Right cardiac atrium (tissue), 5 donors: ENCODE measurements at regions not wholly inside any gene's neighbourhood (a gene's known extent, or its start where the extent isn't known, plus 50 kb on each side); places are given as distances from the start of the nearest gene placed in this dataset.
A peak's percentile ranks its signal among the peaks of the same experiment; 100 is the strongest.

ENCODE experiments used
- ATAC-seq, 2 donors: fragments of 200-7000 bp; cut with Tn5 transposase; one replicate each; pipeline versions ENCODE4 v1.8.0 to v1.9.1; 2020; ENCODE audit warnings: moderate library complexity in 2 of 2, mild to moderate bottlenecking in 1 of 2
- DNase-seq, 3 donors: peaks; one replicate each; pipeline ENCODE4 v3.0.0-alpha.2; 2020
- H3K27ac ChIP-seq: one replicate; pipeline ENCODE4 v1.5.1; 2013; ENCODE audit warnings: mild to moderate bottlenecking, low read length, control low read depth, moderate library complexity
- H3K27me3 ChIP-seq: one replicate; pipeline ENCODE4 v1.6.1; 2013; ENCODE audit not compliant: control insufficient read depth, insufficient read depth
- H3K4me1 ChIP-seq: one replicate; pipeline ENCODE4 v1.6.1; 2013; ENCODE audit warnings: low read length; ENCODE audit not compliant: control insufficient read depth, insufficient read depth
- H3K4me3 ChIP-seq: one replicate; pipeline ENCODE4 v1.5.1; 2013; ENCODE audit warnings: low read length, control low read depth
- H3K9me3 ChIP-seq: one replicate; pipeline ENCODE4 v1.6.1; 2013; ENCODE audit warnings: low read length; ENCODE audit not compliant: control insufficient read depth
- WGBS: extraction: QIAGEN DNeasy Blood & Tissue Kit; methylation state at CpG from one replicate; pipeline ENCODE4 v1.1.7; 2013; 5-methylcytosine and 5-hydroxymethylcytosine counted together
- intact Hi-C, 4 donors: fragments of 100-400 bp; cut with DNase I; formaldehyde crosslinking; loops; one replicate each; pipeline versions ENCODE4 v1.11.0 to v1.14.0; 2022 to 2023
- donor health status: healthy with polysubstance abuse.
- donor health status: DM: no; HTN: yes; CAD: no.
- donor health status: DM: no; HTN: no; CAD: no.
- donor health status: DM: no; HTN: yes; CAD: no; lungs with severe emphysema.
- donor health status: DM: yes; HTN: yes; CAD: no.

DNA sequence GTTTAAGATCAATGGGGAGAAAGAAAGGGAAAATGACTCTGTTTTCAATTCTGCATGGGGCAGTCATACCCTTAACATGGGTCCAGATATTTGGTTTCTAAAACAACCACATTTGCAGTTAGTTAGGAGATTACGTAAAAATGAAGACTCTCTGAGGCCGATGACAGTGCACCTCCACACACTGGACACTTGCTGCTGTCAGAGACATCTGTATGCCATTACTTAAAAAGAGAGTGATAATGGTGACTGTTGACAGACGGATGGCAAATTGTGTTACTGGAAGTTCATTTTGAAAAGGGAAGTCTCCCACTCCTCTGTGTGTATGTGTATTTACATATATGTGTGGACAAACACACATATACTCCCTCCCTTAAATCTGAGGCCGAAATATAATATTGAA lies 304.5 kb upstream of the SEMA6D start:
- WGBS, result 84% methylated on average over 4 of the region's 4 CpGs
- Histone ChIP-seq H3K27ac (no peak overlapping the region), H3K9me3 (no peaks in the 10 kb centered on the region), H3K4me3 (no peak overlapping the region), H3K27me3 (no peaks in the 10 kb centered on the region), H3K4me1 (peaks cover 1% of the 10 kb centered on the region)
- ATAC-seq (peak in 1 of 2 donors; percentile 29), DNase-seq (no peak)
- intact Hi-C loops, result no loop called here

DNA sequence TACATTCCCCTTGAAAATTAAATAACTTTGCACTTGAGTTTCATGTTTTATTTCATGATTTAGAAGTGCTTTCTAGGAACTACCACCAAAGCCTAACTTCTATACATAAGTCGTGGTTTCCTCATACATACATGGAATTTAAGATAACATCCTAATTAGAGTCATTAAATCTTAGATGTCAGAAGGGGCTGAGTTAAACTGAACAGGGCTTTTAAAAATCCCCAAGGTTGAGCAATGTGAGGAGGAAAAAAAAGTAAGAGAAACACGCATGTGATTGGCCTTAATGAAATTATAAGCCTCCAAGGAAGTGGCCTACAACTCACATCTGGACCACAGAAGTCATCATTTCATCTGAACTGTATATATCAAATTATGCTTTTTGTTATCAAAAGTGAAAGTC lies 303.1 kb upstream of the SEMA6D start:
- H3K4me1 ChIP-seq, result peaks cover 1% of the 10 kb centered on the region
- DNase-seq, result no peak

DNA sequence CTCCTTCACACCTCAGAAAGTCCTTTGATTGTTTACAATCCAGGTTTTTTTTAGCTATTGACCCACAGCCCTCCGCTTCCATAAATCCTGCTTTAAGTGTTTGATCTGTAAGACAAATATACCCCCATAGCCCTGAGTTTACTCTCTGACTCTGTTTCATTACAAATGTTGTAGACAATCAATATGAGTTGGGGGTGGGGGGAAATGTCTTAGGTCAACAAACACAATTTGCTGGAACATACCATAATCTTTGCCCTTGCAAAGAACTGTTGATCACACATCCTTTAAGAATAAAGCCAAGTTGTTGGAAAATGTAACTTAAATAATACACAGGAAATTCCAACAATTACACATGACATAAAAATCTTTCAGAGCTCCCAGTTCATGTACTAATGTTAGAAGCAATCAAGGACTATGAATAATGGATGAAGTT lies 301.8 kb upstream of the SEMA6D start:
- ATAC-seq (no peak), DNase-seq (no peak)
- Histone ChIP-seq H3K27me3 (no peaks in the 10 kb centered on the region), H3K4me3 (no peak overlapping the region), H3K4me1 (peaks cover 1% of the 10 kb centered on the region), H3K9me3 (no peaks in the 10 kb centered on the region), H3K27ac (no peak overlapping the region)
- intact Hi-C loops, result no loop called here
- 95% methylated on average over 1 of the region's 1 CpG for WGBS

More for the DNA sequence above, 303.1 kb upstream of the SEMA6D start:
- no peak for ATAC-seq
- intact Hi-C loops, result no loop called here
- Histone ChIP-seq H3K27me3 (no peaks in the 10 kb centered on the region), H3K9me3 (no peaks in the 10 kb centered on the region), H3K4me3 (no peak overlapping the region), H3K27ac (no peak overlapping the region)
- 80% methylated on average over 2 of the region's 2 CpGs for WGBS

DNA sequence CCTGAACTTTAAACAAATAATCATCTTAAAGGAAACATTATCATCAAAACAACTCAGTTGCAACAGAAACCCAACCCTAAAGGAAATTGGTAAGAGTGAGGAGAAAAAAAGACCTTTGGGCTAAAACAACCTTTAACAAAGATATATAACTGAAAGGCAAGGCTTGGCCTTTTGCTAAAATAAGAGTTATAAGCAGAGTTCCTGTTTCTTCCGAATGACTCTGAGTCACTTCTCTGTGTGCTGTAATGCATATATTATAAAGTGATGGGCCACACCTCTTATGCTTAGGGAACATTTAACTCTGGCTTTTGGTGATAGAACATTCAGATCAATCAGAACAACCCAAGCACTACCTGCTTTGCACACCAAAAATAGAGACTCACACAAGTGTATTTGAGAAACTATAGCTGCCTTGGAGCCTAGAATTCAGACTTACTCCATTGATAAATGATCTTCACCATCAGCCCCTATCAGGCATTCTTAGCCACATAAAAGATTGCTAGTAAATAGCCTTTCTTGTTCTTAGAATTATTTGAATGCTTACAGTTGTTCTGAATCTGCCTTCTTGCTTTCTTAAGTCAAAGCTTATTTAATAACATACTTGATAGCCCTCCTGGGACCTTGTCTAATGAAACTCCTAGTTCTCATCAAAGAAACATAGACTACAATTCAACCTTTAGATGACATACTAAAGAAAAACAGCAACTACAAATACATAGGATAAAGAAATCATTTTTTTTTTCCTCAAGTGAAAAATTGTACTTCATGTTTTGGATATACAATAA lies 294.2 kb upstream of the SEMA6D start:
- 46% methylated on average over 1 of the region's 1 CpG for WGBS

DNA sequence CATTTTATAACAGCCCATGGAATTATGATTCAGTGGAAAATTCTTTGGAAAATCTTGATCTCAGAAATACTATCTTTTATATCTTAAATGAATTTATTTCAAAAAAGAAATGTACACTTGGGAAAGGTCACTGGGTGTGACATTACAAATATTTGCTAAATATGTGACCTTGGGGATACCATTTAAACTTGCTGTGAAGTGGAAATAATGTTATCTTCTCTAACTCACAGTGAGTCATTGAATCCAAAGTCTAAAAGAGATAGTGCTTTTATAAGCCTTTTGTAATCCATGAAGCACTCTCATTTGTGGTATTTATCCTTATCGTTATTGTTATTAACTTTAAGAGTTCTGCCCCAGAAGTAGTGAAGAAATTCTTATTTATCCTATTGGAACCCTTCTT lies 289.8 kb upstream of the SEMA6D start:
- DNase-seq, result no peak
- WGBS, result 71% methylated on average over 1 of the region's 1 CpG
- no peak overlapping the region for H3K4me3 ChIP-seq
- no peaks in the 10 kb centered on the region for H3K4me1 ChIP-seq
- intact Hi-C loops, result no loop called here
- no peak for ATAC-seq
- no peak overlapping the region for H3K27ac ChIP-seq
- no peaks in the 10 kb centered on the region for H3K9me3 ChIP-seq
- no peaks in the 10 kb centered on the region for H3K27me3 ChIP-seq

More for the DNA sequence above, 294.2 kb upstream of the SEMA6D start:
- Histone ChIP-seq H3K4me3 (no peak overlapping the region), H3K9me3 (no peaks in the 10 kb centered on the region), H3K27ac (no peak overlapping the region), H3K27me3 (no peaks in the 10 kb centered on the region), H3K4me1 (no peaks in the 10 kb centered on the region)
- intact Hi-C loops, result no loop called here
- ATAC-seq, result no peak
- DNase-seq, result no peak

DNA sequence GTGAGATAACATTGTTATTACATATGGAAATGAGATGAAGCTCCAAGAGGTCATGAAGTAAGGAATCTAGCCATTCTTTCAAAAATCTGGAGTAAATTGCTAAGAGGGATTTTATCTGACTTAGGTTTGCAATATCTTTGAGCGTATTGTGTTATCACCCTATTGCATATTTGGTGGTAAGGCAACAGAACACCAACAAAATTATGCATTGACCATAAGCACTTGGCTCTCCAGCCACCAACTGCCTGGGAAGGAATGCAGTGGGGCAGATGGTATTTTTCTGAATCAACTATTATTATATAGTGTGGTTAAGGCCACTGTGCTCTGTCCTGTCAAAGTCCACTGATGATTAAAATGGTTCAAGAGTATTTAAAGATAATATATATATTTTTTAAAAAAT lies 287.9 kb upstream of the SEMA6D start:
- Histone ChIP-seq H3K27me3 (no peaks in the 10 kb centered on the region), H3K4me3 (no peak overlapping the region), H3K9me3 (no peaks in the 10 kb centered on the region), H3K27ac (no peak overlapping the region), H3K4me1 (no peaks in the 10 kb centered on the region)
- intact Hi-C loops, result no loop called here
- ATAC-seq, result no peak
- WGBS, result 95% methylated on average over 1 of the region's 1 CpG
- no peak for DNase-seq

DNA sequence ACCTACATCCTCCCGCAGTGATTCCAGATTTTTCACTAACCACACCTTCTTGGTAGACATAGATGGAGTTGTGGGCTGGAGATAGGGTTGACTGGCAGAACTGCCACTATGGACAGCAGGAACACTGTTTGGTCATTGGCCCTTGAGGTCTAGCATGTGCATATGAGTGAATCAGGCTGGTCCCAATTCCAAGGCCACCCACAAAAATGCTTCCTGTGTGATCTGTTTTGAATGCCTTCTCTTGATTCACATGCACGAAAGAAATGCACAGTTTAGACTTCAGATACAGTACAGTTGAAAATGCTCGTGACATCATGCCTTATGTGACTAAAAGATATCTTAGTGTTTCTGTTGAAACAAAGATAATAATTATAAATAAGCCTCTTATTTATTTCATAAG lies 285.8 kb upstream of the SEMA6D start:
- 87% methylated on average over 3 of the region's 3 CpGs for WGBS
- H3K4me1 ChIP-seq, result no peaks in the 10 kb centered on the region
- no peak overlapping the region for H3K27ac ChIP-seq
- H3K4me3 ChIP-seq, result no peak overlapping the region
- ATAC-seq (no peak), DNase-seq (no peak)
- intact Hi-C loops, result no loop called here
- H3K27me3 ChIP-seq, result no peaks in the 10 kb centered on the region
- H3K9me3 ChIP-seq, result no peaks in the 10 kb centered on the region

GRCh38 chr15:47432826-47433225 lies 284.5 kb upstream of the SEMA6D start:
- Histone ChIP-seq H3K9me3 (no peaks in the 10 kb centered on the region), H3K27me3 (no peaks in the 10 kb centered on the region), H3K4me3 (no peak overlapping the region), H3K27ac (no peak overlapping the region), H3K4me1 (no peaks in the 10 kb centered on the region)
- intact Hi-C loops, result no loop called here
- ATAC-seq, result no peak
- DNase-seq, result no peak

DNA sequence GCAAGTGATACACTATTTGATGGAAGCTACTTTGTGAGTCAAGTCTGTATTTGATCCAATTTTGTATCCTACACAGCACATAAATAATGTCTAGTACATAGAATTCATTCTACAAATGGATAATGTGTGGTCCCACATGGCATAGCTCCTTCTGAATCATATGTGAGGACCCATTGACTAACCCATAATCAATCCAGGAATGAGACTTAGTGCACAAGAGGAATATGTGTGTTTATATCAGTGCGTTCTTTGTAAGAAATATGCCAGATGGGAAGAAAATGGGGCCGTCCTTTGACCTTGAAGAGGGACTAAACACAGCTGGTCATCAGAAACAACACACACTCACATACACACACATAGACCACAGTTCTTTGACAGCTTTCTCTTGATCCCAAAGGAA lies 282.7 kb upstream of the SEMA6D start:
- DNase-seq, result no peak
- intact Hi-C loops, result no loop called here
- H3K27ac ChIP-seq, result no peak overlapping the region
- no peak for ATAC-seq
- no peak overlapping the region for H3K4me3 ChIP-seq
- WGBS, result 96% methylated on average over 2 of the region's 2 CpGs
- H3K27me3 ChIP-seq, result no peaks in the 10 kb centered on the region
- H3K4me1 ChIP-seq, result no peaks in the 10 kb centered on the region
- H3K9me3 ChIP-seq, result no peaks in the 10 kb centered on the region

DNA sequence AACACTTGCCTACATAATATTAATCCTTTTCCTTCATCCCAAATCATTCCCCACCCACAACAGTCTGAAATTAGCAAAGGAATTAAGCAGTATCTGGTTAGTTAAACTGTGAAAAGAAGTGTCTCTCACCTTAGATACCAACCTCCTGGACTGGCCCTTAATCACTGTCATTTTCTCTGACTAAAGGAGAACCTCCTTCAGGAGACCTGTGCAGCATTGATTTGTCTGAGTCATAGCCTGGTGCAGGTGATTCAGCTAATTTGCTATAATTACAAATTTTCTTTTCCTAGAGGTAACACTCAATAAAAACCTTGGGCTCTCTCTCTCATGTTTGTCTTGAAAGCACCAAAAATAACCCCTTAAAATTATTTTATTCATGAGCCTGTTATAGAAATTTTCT lies 279.8 kb upstream of the SEMA6D start:
- H3K4me3 ChIP-seq, result no peak overlapping the region
- intact Hi-C loops, result no loop called here

GRCh38 chr15:47439146-47440111 lies 277.9 kb upstream of the SEMA6D start:
- H3K27ac ChIP-seq, result peak overlapping the region; percentile 32
- intact Hi-C loops, result no loop called here
- H3K4me1 ChIP-seq, result no peaks in the 10 kb centered on the region
- WGBS, result 56% methylated on average over 5 of the region's 5 CpGs
- no peaks in the 10 kb centered on the region for H3K27me3 ChIP-seq
- DNase-seq (no peak), ATAC-seq (no peak)
- no peaks in the 10 kb centered on the region for H3K9me3 ChIP-seq
- no peak overlapping the region for H3K4me3 ChIP-seq

More for the DNA sequence above, 279.8 kb upstream of the SEMA6D start:
- ATAC-seq, result no peak
- Histone ChIP-seq H3K27me3 (no peaks in the 10 kb centered on the region), H3K27ac (no peak overlapping the region), H3K4me1 (no peaks in the 10 kb centered on the region), H3K9me3 (no peaks in the 10 kb centered on the region)
- DNase-seq, result no peak
